Left ventricle myocardium inferior (tissue), 1 donor: ENCODE measurements at regions not wholly inside any gene's neighbourhood (a gene's known extent, or its start where the extent isn't known, plus 50 kb on each side); places are given as distances from the start of the nearest gene placed in this dataset.

Experiments
- DNase-seq: peaks from one replicate; pipeline ENCODE4 v3.0.0-alpha.2; 2020
- H3K27ac ChIP-seq: fragments of 200-600 bp; replicated peaks from 2 replicates; pipeline ENCODE4 v1.8.0; 2021
- H3K27me3 ChIP-seq: fragments of 200-600 bp; 2 replicates; pipeline ENCODE4 v1.8.0; 2021; ENCODE audit warnings: low read depth
- H3K36me3 ChIP-seq: fragments of 200-600 bp; 2 replicates; pipeline ENCODE4 v1.8.0; 2021
- H3K4me1 ChIP-seq: fragments of 200-600 bp; 2 replicates; pipeline ENCODE4 v1.8.0; 2021
- H3K4me3 ChIP-seq: fragments of 200-600 bp; 2 replicates; pipeline ENCODE4 v1.8.0; 2021; ENCODE audit warnings: mild to moderate bottlenecking, moderate library complexity
- H3K9me3 ChIP-seq: fragments of 200-600 bp; replicated peaks from 2 replicates; pipeline ENCODE4 v1.8.0; 2021
- CTCF ChIP-seq: fragments of 200-600 bp; IDR thresholded peaks from 2 replicates; pipeline ENCODE4 v1.8.0; 2021; ENCODE audit warnings: antibody characterized with exemption, mild to moderate bottlenecking, borderline replicate concordance
- intact Hi-C: fragments of 100-400 bp; cut with micrococcal nuclease; formaldehyde crosslinking; loops from one replicate; pipeline ENCODE4 v1.11.0; 2022
- donor health status: DM: no; HTN: yes; CAD: no; lungs with severe emphysema.

- no peaks in the 10 kb centered on the region for H3K9me3 ChIP-seq
- H3K27me3 ChIP-seq = no peaks in the 10 kb centered on the region
- no peak overlapping the region for H3K4me3 ChIP-seq
- no peak overlapping the region for H3K27ac ChIP-seq
- no peak for TF ChIP-seq CTCF
- no peak for DNase-seq
- intact Hi-C loops = no loop called here
- no peaks in the 10 kb centered on the region for H3K36me3 ChIP-seq
- peaks cover 8% of the 10 kb centered on the region for H3K4me1 ChIP-seq
Observed at GRCh38 chr16:85483424-85483823, 129.7 kb upstream of the GSE1 start.

- Histone ChIP-seq H3K4me3 (no peak overlapping the region), H3K27me3 (no peaks in the 10 kb centered on the region), H3K36me3 (no peaks in the 10 kb centered on the region), H3K9me3 (no peaks in the 10 kb centered on the region), H3K27ac (no peak overlapping the region), H3K4me1 (peaks cover 8% of the 10 kb centered on the region)
- no peak for TF ChIP-seq CTCF
- no peak for DNase-seq
- intact Hi-C loops = no loop called here
Observed at GRCh38 chr16:85484347-85485300, 128.5 kb upstream of the GSE1 start.

GRCh38 chr16:85485379-85485778 is 127.7 kb upstream of the GSE1 start:
- no peak overlapping the region for H3K4me3 ChIP-seq
- no peak for DNase-seq
- peaks cover 8% of the 10 kb centered on the region for H3K4me1 ChIP-seq
- no peaks in the 10 kb centered on the region for H3K27me3 ChIP-seq
- intact Hi-C loops = no loop called here
- H3K27ac ChIP-seq = no peak overlapping the region
- H3K9me3 ChIP-seq = no peaks in the 10 kb centered on the region
- TF ChIP-seq CTCF = no peak
- no peaks in the 10 kb centered on the region for H3K36me3 ChIP-seq

GRCh38 chr16:85486256-85486915 is 126.7 kb upstream of the GSE1 start:
- intact Hi-C loops = no loop called here
- Histone ChIP-seq H3K27me3 (no peaks in the 10 kb centered on the region), H3K9me3 (no peaks in the 10 kb centered on the region), H3K4me1 (peaks cover 14% of the 10 kb centered on the region), H3K4me3 (no peak overlapping the region), H3K27ac (no peak overlapping the region), H3K36me3 (no peaks in the 10 kb centered on the region)
- no peak for TF ChIP-seq CTCF
- no peak for DNase-seq

- H3K27ac ChIP-seq = no peak overlapping the region
- DNase-seq = no peak
- no peak overlapping the region for H3K4me3 ChIP-seq
- H3K27me3 ChIP-seq = no peaks in the 10 kb centered on the region
- TF ChIP-seq CTCF = no peak
- intact Hi-C loops = no loop called here
- peaks cover 33% of the 10 kb centered on the region for H3K4me1 ChIP-seq
- H3K9me3 ChIP-seq = no peaks in the 10 kb centered on the region
- H3K36me3 ChIP-seq = no peaks in the 10 kb centered on the region
Observed at GRCh38 chr16:85488414-85488813, 124.7 kb upstream of the GSE1 start.
